ENCODE measurements at regions not wholly inside any gene's neighbourhood (a gene's known extent, or its start where the extent isn't known, plus 50 kb on each side); places are given as distances from the start of the nearest gene placed in this dataset.

DNA sequence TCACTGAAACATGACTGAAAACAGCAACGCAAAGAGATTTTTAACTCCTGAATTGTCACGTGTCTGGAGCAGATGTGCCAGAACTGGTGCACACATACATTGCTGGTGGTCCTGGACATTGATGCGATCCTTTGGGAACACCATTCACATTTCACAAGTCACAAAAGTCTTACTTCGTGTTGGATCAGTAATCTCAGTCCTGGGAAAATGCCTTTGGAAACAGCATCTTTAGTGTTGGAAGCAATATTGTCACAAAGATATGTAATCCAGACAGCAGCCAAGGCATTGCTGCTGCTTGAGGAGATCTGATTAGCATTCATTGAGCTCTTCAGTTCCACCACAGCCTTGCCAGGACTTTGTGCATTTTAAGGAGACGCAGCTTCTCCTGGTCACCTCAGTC, 126.2 kb upstream of the SH3BP4 start:
- ATAC-seq (no peak), DNase-seq (no peak), FAIRE-seq (no peak)
- Histone ChIP-seq H3K4me1 (peaks cover 11 to 19% (median 12%) of the 10 kb centered on the region in 3 donors), H3K36me3 (no peaks in the 10 kb centered on the region), H3K27me3 (no peaks in the 10 kb centered on the region), H3K4me3 (no peak overlapping the region), H3K27ac (no peak overlapping the region), H3K9me3 (no peaks in the 10 kb centered on the region)
- intact Hi-C loops (cut with DNase I): no loop called here
- no peak for TF ChIP-seq CTCF (IDR thresholded peaks at IDR 0.05)
- 53 to 70% methylated on average over 5 of the region's 5 CpGs for WGBS, 2 donors

DNA sequence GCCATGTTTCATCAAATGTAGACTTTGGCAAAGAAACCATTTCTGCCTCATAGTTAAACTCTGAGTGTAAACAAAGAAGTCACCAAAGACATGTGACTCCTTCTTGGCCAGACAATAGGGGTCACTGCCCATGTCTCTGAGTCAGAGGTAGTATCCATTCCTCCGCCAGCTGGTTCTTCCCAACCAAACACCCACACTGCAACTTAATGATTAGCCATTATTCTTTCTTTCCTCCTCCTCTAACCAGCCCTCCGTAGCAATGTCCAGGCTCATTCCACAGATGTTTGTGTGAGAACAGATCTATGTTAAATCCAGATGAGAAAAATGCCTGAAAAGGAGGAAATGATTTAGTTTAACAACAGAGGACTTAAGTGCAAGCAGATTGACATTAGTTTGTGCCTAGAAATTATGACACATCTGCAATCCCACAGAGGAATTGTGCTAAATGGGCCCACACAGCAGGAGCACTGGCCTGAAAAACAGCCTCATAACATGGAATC, 127.9 kb upstream of the SH3BP4 start:
- peaks cover 11 to 19% (median 12%) of the 10 kb centered on the region in 3 donors for H3K4me1 ChIP-seq
- FAIRE-seq (no peak), ATAC-seq (peak; percentile 94 to 99 (median 98)), DNase-seq (peak in 4 of 6 donors; percentile 67 to 87 (median 80))
- peak overlapping the region; percentile 55 to 75 (median 65) for H3K27ac ChIP-seq
- WGBS, 2 donors: 9 to 11% methylated on average over 2 of the region's 2 CpGs
- intact Hi-C loops (cut with DNase I): no loop called here
- TF ChIP-seq CTCF (IDR thresholded peaks at IDR 0.05): no peak
- H3K27me3 ChIP-seq: no peaks in the 10 kb centered on the region
- no peak overlapping the region for H3K4me3 ChIP-seq
- H3K9me3 ChIP-seq: no peaks in the 10 kb centered on the region
- no peaks in the 10 kb centered on the region for H3K36me3 ChIP-seq

- Histone ChIP-seq H3K27ac (peak overlapping the region in 3 of 4 donors; percentile 2 to 75 (median 74)), H3K36me3 (no peaks in the 10 kb centered on the region), H3K4me1 (peaks cover 11 to 19% (median 12%) of the 10 kb centered on the region in 3 donors), H3K4me3 (no peak overlapping the region), H3K27me3 (no peaks in the 10 kb centered on the region), H3K9me3 (no peaks in the 10 kb centered on the region)
- no peak for TF ChIP-seq CTCF (IDR thresholded peaks at IDR 0.05)
- intact Hi-C loops (cut with DNase I): no loop called here
- 58 to 63% methylated on average over 7 of the region's 7 CpGs for WGBS, 2 donors
- no peak for ATAC-seq
- peak in 1 of 6 donors; percentile 36 for DNase-seq
- FAIRE-seq: no peak
These were observed 128.5 kb upstream of the SH3BP4 start for GRCh38 chr2:234823196-234823876.

DNA sequence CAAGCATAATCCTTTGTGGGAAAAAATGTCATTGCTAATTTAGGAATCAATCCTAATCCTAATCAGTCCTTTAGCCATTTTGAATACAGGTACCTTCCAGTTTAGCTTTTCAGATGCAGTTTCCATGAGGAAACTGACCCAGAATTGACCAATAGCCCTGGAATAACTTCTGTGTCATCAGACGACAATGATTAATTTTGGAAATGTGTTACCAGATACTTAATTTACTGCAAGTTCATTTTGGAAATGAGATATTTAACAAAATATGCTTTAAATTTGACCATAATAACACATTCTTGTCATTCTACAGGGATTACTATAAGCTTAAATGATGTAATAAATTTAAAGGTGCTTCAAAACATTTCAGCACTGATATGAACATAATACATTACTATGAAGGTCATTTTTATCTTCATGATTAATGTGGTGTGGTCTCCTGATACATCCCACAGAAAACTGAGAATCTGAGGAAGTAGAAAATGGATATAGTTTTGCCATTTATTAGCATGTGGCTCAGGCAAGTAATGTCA, 129.8 kb upstream of the SH3BP4 start:
- TF ChIP-seq CTCF (IDR thresholded peaks at IDR 0.05): no peak
- H3K9me3 ChIP-seq: no peaks in the 10 kb centered on the region
- no peak overlapping the region for H3K27ac ChIP-seq
- H3K36me3 ChIP-seq: no peaks in the 10 kb centered on the region
- peaks cover 11 to 19% (median 12%) of the 10 kb centered on the region in 3 donors for H3K4me1 ChIP-seq
- no peak for DNase-seq
- H3K27me3 ChIP-seq: no peaks in the 10 kb centered on the region
- no peak for ATAC-seq
- FAIRE-seq: no peak
- H3K4me3 ChIP-seq: no peak overlapping the region
- intact Hi-C loops (cut with DNase I): no loop called here
- 81 to 91% methylated on average over 1 of the region's 1 CpG for WGBS, 2 donors

GRCh38 chr2:234818937-234819336, 132.9 kb upstream of the SH3BP4 start:
- 79 to 80% methylated on average over 3 of the region's 3 CpGs for WGBS, 2 donors
- Histone ChIP-seq H3K36me3 (no peaks in the 10 kb centered on the region), H3K27me3 (no peaks in the 10 kb centered on the region), H3K4me1 (peaks cover 2 to 5% (median 4%) of the 10 kb centered on the region in 3 donors), H3K4me3 (no peak overlapping the region), H3K9me3 (no peaks in the 10 kb centered on the region), H3K27ac (no peak overlapping the region)
- intact Hi-C loops (cut with DNase I): no loop called here
- ATAC-seq: no peak
- DNase-seq: no peak
- FAIRE-seq: no peak
- TF ChIP-seq CTCF (IDR thresholded peaks at IDR 0.05): no peak

Measured in pancreas (tissue), 10 donors.